Left lung (tissue), 4 donors: ENCODE measurements at regions not wholly inside any gene's neighbourhood (a gene's known extent, or its start where the extent isn't known, plus 50 kb on each side); places are given as distances from the start of the nearest gene placed in this dataset.

Source experiments
- ATAC-seq: fragments of 200-7000 bp; cut with Tn5 transposase; one replicate; pipeline ENCODE4 v1.9.1; 2020; ENCODE audit warnings: moderate library complexity
- DNase-seq, 4 donors: peaks; one replicate each; pipeline ENCODE4 v3.0.0-alpha.2; 2013 to 2020
- H3K27ac ChIP-seq, 2 donors: fragments of 200-600 bp; sonication (generic) in 1 of 2; one replicate each; pipeline versions ENCODE4 v1.5.0 to v1.8.0; 2020 to 2021
- H3K27me3 ChIP-seq, 2 donors: fragments of 200-600 bp; sonication (generic) in 1 of 2; one replicate each; pipeline versions ENCODE4 v1.5.0 to v1.8.0; 2020 to 2021
- H3K36me3 ChIP-seq, 2 donors: fragments of 200-600 bp; sonication (generic) in 1 of 2; one replicate each; pipeline versions ENCODE4 v1.5.0 to v1.8.0; 2020 to 2021
- H3K4me1 ChIP-seq, 2 donors: fragments of 200-600 bp; one replicate each; pipeline ENCODE4 v1.8.0; 2021
- H3K4me3 ChIP-seq, 2 donors: fragments of 200-600 bp; sonication (generic) in 1 of 2; one replicate each; pipeline versions ENCODE4 v1.5.0 to v1.8.0; 2020 to 2021; ENCODE audit warnings: mild to moderate bottlenecking in 1 of 2
- H3K9me3 ChIP-seq, 2 donors: fragments of 200-600 bp; sonication (generic) in 1 of 2; one replicate each; pipeline versions ENCODE4 v1.5.0 to v1.8.0; 2020 to 2021
- intact Hi-C, 2 donors: fragments of 100-400 bp; cut with DNase I; formaldehyde crosslinking; loops; one replicate each; pipeline versions ENCODE4 v1.11.2 to v1.14.2; 2022
- TF ChIP-seq, protein P1 (sequence below), 2 donors: fragments of 200-600 bp; sonication (generic) in 1 of 2; IDR thresholded peaks; one replicate each; pipeline versions ENCODE4 v1.5.0 to v1.8.0; 2021; ENCODE audit warnings: antibody characterized with exemption in 2 of 2
- donor health status: DM: no; HTN: yes; CAD: no.
- donor health status: DM: no; HTN: no; CAD: no.

DNA sequence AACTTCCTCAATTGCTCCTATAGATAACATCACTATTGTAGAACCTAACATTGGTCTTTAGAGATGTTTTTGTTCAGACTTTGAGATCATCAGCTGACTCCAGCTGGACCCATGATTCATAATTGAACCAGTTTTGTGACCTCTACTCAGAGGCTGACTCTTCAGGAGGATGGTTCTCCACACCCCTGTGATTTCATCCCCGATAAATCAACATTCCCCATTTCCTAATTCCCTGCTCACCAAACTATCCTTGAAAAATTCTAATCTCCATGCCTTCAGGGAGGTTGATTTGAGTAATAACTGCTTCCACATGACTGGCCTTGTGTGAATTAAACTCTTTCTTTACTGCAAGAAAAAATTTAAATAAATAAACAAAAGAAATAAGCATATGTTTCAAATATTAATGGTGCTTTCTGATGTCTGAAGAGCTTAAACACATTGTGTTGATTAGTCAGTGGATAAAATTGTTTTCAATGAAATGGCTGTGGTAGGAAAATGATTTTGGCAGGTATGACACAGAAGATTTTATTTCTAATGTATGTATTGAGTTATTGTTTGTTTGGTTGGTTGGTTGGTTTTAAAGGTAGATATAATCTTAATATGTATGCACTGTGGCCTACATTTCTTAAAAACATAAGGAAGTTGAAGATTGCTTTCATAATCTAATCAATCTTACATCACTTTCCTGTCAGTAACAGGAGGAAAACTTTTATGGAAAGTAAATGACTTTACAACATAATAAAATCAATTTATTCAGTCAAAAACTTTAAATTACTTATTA is 427.9 kb upstream of the CCDC179 start:
- TF ChIP-seq, protein P1, sequence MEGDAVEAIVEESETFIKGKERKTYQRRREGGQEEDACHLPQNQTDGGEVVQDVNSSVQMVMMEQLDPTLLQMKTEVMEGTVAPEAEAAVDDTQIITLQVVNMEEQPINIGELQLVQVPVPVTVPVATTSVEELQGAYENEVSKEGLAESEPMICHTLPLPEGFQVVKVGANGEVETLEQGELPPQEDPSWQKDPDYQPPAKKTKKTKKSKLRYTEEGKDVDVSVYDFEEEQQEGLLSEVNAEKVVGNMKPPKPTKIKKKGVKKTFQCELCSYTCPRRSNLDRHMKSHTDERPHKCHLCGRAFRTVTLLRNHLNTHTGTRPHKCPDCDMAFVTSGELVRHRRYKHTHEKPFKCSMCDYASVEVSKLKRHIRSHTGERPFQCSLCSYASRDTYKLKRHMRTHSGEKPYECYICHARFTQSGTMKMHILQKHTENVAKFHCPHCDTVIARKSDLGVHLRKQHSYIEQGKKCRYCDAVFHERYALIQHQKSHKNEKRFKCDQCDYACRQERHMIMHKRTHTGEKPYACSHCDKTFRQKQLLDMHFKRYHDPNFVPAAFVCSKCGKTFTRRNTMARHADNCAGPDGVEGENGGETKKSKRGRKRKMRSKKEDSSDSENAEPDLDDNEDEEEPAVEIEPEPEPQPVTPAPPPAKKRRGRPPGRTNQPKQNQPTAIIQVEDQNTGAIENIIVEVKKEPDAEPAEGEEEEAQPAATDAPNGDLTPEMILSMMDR (IDR thresholded peaks at IDR 0.05) = no peak
- DNase-seq = no peak
- ATAC-seq = no peak
- no peaks in the 10 kb centered on the region for H3K27me3 ChIP-seq
- H3K9me3 ChIP-seq = no peaks in the 10 kb centered on the region
- H3K4me1 ChIP-seq = no peaks in the 10 kb centered on the region
- intact Hi-C loops = no loop called here
- H3K4me3 ChIP-seq = no peak overlapping the region
- H3K36me3 ChIP-seq = no peaks in the 10 kb centered on the region
- no peak overlapping the region for H3K27ac ChIP-seq

DNA sequence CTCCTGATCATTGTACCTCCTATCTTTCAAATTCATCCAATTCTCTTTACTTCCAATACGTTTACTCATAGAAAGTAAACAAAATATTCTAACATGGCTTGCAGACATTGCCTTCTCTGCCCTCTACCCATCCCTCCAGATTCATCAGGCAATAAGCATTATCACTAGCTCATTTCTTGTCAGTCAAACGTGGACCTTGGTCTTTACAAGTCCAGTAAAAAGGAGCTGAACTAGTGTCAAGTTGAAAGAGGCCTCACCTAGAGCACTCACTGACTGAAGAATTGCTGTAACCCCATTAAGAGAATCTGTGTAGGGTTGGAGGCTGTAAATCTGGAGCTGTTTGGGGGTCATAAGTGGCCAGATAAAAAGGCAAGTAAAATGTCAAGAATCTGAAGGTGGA is 435.0 kb upstream of the CCDC179 start:
- Histone ChIP-seq H3K4me1 (no peaks in the 10 kb centered on the region), H3K4me3 (no peak overlapping the region), H3K27me3 (no peaks in the 10 kb centered on the region), H3K9me3 (no peaks in the 10 kb centered on the region), H3K36me3 (no peaks in the 10 kb centered on the region), H3K27ac (no peak overlapping the region)
- TF ChIP-seq, protein P1 (IDR thresholded peaks at IDR 0.05) = no peak
- ATAC-seq = no peak
- intact Hi-C loops = no loop called here
- no peak for DNase-seq

DNA sequence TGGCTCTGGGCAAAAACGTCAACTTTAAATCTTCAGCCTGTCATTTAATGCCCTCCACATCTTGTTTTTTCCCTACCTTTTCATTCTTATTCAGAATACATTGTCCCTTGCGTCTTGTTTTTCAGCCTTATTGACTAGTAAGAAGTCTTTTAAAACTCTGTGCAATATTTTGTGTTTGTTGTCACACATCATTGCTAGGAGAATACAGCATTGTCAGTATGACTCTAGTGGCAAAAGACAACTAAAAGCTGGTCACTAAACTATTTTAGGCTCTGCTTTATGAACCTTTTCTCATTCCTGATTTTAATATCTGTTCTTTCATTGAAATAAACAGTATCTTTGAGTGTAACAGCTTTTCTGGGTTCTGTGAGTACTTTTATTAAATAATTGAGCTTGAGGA is 447.8 kb upstream of the CCDC179 start:
- intact Hi-C loops = no loop called here
- Histone ChIP-seq H3K36me3 (no peaks in the 10 kb centered on the region), H3K27me3 (no peaks in the 10 kb centered on the region), H3K9me3 (peaks cover 0 to 5% of the 10 kb centered on the region in 2 donors), H3K27ac (no peak overlapping the region), H3K4me3 (no peak overlapping the region), H3K4me1 (no peaks in the 10 kb centered on the region)
- DNase-seq = peak in 2 of 4 donors; percentile 7 to 16
- no peak for ATAC-seq
- TF ChIP-seq, protein P1 (IDR thresholded peaks at IDR 0.05) = no peak

DNA sequence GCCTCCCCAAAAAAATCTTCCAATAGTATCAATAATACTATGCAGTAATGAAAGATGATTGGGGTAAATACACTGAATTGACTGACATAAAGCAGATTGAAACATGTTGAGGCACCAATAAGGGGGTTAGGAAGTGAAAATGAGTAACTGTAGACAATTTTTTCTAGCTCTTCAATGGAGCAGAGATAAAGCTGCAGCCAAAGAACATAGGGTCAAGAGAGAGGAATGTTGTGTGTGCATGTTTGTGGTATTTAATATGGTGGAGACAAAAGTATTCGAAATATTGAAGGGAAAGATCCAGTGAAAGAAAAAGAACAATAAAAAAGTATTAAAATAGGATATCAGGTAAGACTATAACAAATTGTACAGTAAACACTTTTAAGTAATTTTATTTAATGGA is 450.0 kb upstream of the CCDC179 start:
- DNase-seq (no peak), ATAC-seq (no peak)

More for the DNA sequence above, 450.0 kb upstream of the CCDC179 start:
- TF ChIP-seq, protein P1 (IDR thresholded peaks at IDR 0.05) = no peak
- intact Hi-C loops = no loop called here
- no peak overlapping the region for H3K27ac ChIP-seq
- no peaks in the 10 kb centered on the region for H3K4me1 ChIP-seq
- no peak overlapping the region for H3K4me3 ChIP-seq
- no peaks in the 10 kb centered on the region for H3K27me3 ChIP-seq
- peaks cover 0 to 3% of the 10 kb centered on the region in 2 donors for H3K9me3 ChIP-seq
- no peaks in the 10 kb centered on the region for H3K36me3 ChIP-seq
